ENCODE measurements at regions not wholly inside any gene's neighbourhood (a gene's known extent, or its start where the extent isn't known, plus 50 kb on each side); places are given as distances from the start of the nearest gene placed in this dataset.

DNA sequence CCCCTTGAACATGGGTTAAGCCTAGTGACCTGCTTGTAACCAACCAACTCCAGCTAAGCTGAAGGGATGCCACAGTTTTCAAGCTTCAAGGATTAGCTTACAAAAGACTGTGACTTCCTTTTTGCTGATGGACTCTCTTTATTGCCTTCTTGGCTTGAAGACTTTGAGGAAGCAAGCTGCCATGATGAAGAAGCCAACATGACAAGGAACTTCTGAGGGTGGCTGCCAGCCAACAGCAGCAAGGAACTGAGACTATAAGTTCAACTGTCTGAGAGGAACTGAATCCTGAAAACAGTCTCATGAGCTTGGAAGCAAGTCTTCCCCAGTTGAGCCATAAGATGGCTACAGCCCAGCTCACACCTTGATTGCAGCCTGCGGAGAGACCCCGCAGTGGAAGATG lies 116.1 kb upstream of the TAF11L2 start:
- Histone ChIP-seq H3K4me2 (ENCODE audit: insufficient read depth, low read length) (no peak overlapping the region), H4K20me1 (replicated peaks; ENCODE audit: control insufficient read depth, extremely low read depth, insufficient read depth, low read length) (no peaks in the 10 kb centered on the region), H3K79me2 (ENCODE audit: control insufficient read depth, insufficient read depth, low read length) (no peaks in the 10 kb centered on the region), H3K27me3 (ENCODE audit: control insufficient read depth in 2 of 2, insufficient read depth in 2 of 2, low read length in 2 of 2) (peaks cover 0 to 2% of the 10 kb centered on the region in 2 experiments), H3K4me1 (ENCODE audit: control insufficient read depth, extremely low read depth, insufficient read depth, low read length) (no peaks in the 10 kb centered on the region), H3K36me3 (ENCODE audit: control insufficient read depth in 2 of 2, extremely low read depth in 1 of 2, insufficient read depth in 2 of 2, low read length in 2 of 2) (no peaks in the 10 kb centered on the region), H3K4me3 (replicated peaks in 1 of 3; ENCODE audit: insufficient read depth in 1 of 3, low read depth in 1 of 3, low read length in 3 of 3) (no peak overlapping the region), H3K9ac (replicated peaks; ENCODE audit: extremely low read depth, insufficient read depth, low read length) (no peak overlapping the region), H3K9me3 (replicated peaks; ENCODE audit: control insufficient read depth, insufficient read depth, low read length) (no peaks in the 10 kb centered on the region), H3K9me1 (replicated peaks; ENCODE audit: control insufficient read depth, extremely low read depth, insufficient read depth, low read length) (no peaks in the 10 kb centered on the region), H3K27ac (ENCODE audit: insufficient read depth, low read depth, low read length) (no peak overlapping the region), H2AFZ (ENCODE audit: low read depth, low read length) (no peak overlapping the region)
- POLR2A ChIA-PET, result interaction anchor here (0.5 kb wide), 1 partner anchor 161 kb away, joined by 6 read pairs; no protein-coding TSS in a partner anchor
- TF ChIP-seq EZH2 (IDR thresholded peaks at IDR 0.05; ENCODE audit: borderline replicate concordance, low read depth, low read length, severe bottlenecking), result no peak
- TF ChIP-seq GATA2 (IDR thresholded peaks at IDR 0.05; ENCODE audit: insufficient read depth, insufficient read length, low read depth, low read length), result no peak
- TF ChIP-seq, protein P1, sequence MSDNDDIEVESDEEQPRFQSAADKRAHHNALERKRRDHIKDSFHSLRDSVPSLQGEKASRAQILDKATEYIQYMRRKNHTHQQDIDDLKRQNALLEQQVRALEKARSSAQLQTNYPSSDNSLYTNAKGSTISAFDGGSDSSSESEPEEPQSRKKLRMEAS (IDR thresholded peaks at IDR 0.05; ENCODE audit: insufficient read depth, insufficient read length), result no peak
- no peak for TF ChIP-seq POLR2A (IDR thresholded peaks at IDR 0.05; ENCODE audit: low read depth, low read length)
- TF ChIP-seq FOS (IDR thresholded peaks at IDR 0.05; ENCODE audit: borderline replicate concordance, insufficient read depth, low read length), result no peak
- TF ChIP-seq, protein P2, sequence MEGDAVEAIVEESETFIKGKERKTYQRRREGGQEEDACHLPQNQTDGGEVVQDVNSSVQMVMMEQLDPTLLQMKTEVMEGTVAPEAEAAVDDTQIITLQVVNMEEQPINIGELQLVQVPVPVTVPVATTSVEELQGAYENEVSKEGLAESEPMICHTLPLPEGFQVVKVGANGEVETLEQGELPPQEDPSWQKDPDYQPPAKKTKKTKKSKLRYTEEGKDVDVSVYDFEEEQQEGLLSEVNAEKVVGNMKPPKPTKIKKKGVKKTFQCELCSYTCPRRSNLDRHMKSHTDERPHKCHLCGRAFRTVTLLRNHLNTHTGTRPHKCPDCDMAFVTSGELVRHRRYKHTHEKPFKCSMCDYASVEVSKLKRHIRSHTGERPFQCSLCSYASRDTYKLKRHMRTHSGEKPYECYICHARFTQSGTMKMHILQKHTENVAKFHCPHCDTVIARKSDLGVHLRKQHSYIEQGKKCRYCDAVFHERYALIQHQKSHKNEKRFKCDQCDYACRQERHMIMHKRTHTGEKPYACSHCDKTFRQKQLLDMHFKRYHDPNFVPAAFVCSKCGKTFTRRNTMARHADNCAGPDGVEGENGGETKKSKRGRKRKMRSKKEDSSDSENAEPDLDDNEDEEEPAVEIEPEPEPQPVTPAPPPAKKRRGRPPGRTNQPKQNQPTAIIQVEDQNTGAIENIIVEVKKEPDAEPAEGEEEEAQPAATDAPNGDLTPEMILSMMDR (IDR thresholded peaks at IDR 0.05; ENCODE audit: extremely low read depth in 1 of 2, insufficient read depth in 1 of 2, low read depth in 1 of 2, low read length in 2 of 2), result no peak
- FAIRE-seq (no peak), DNase-seq (ENCODE audit: low read depth, low spot score) (no peak)
- no TSS peak for BruUV-seq (replicated peaks)
- intact Hi-C loops (cut with micrococcal nuclease), result no loop called here
- CTCF ChIA-PET, result interaction anchor here (1.1 kb wide), 1 partner anchor 891 kb away, joined by 3 read pairs; no protein-coding TSS in a partner anchor
- dilution Hi-C loops (cut with MboI; ENCODE audit: extremely low pct_ligation_motif_present, low sequenced_read_pairs), result no loop called here

DNA sequence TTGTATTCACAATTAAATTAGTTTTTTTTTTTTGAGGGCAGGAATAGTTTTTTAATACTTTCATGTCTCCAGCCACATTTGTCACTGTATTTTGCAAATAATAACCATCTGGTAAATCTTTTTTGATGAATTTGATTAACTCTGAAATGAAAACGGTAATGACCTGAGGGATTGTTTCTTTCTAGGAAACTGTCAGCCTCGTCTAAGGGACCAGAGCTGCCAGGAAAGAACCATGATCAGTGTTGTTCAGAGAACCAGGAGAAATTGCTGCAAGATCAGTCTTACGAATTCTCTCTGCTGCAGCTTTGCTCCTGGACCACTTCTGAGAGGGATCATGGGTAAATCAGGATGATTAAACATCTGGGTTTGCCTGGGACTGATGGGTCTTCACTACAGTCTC lies 114.5 kb upstream of the TAF11L2 start:
- Histone ChIP-seq H3K27me3 (ENCODE audit: control insufficient read depth in 2 of 2, insufficient read depth in 2 of 2, low read length in 2 of 2) (peaks cover 0 to 2% of the 10 kb centered on the region in 2 experiments), H3K4me1 (ENCODE audit: control insufficient read depth, extremely low read depth, insufficient read depth, low read length) (no peaks in the 10 kb centered on the region), H3K9ac (replicated peaks; ENCODE audit: extremely low read depth, insufficient read depth, low read length) (no peak overlapping the region), H3K36me3 (ENCODE audit: control insufficient read depth in 2 of 2, extremely low read depth in 1 of 2, insufficient read depth in 2 of 2, low read length in 2 of 2) (no peaks in the 10 kb centered on the region), H3K9me1 (replicated peaks; ENCODE audit: control insufficient read depth, extremely low read depth, insufficient read depth, low read length) (no peaks in the 10 kb centered on the region), H3K4me2 (ENCODE audit: insufficient read depth, low read length) (no peak overlapping the region), H2AFZ (ENCODE audit: low read depth, low read length) (no peak overlapping the region), H4K20me1 (replicated peaks; ENCODE audit: control insufficient read depth, extremely low read depth, insufficient read depth, low read length) (no peaks in the 10 kb centered on the region), H3K9me3 (replicated peaks; ENCODE audit: control insufficient read depth, insufficient read depth, low read length) (no peaks in the 10 kb centered on the region), H3K27ac (ENCODE audit: insufficient read depth, low read depth, low read length) (no peak overlapping the region), H3K79me2 (ENCODE audit: control insufficient read depth, insufficient read depth, low read length) (no peaks in the 10 kb centered on the region), H3K4me3 (replicated peaks in 1 of 3; ENCODE audit: insufficient read depth in 1 of 3, low read depth in 1 of 3, low read length in 3 of 3) (no peak overlapping the region)
- FAIRE-seq (no peak), DNase-seq (ENCODE audit: low read depth, low spot score) (no peak)
- no TSS peak for BruUV-seq (replicated peaks)
- intact Hi-C loops (cut with micrococcal nuclease), result no loop called here
- no peak for TF ChIP-seq POLR2A (IDR thresholded peaks at IDR 0.05; ENCODE audit: low read depth, low read length)
- ChIA-PET CTCF (no interaction called here), POLR2A (no interaction called here)
- dilution Hi-C loops (cut with MboI; ENCODE audit: extremely low pct_ligation_motif_present, low sequenced_read_pairs), result no loop called here
